ENCODE measurements at regions not wholly inside any gene's neighbourhood (a gene's known extent, or its start where the extent isn't known, plus 50 kb on each side); places are given as distances from the start of the nearest gene placed in this dataset.

DNA sequence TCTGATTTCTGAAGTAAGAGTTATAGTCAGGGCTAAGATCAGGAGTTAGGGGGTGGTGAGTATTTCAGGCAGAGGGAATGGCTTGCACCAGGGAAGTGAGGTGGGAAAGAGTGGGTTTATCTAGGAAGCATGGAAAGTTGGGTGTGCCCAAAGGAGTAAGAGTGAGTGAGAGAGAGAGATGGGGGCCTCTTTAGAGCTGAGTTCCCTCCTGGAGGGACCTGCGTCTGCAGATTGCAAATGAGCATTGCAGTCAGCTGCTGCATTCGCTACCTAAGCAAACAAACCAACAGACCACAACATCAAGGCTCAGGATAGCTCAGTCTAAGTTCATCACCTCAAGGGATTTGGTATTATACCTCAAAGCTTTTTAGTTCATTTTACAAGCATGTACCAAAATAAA lies 405.8 kb downstream of the FGF9 start:
- Histone ChIP-seq H3K4me1 (ENCODE audit: control insufficient read depth in 1 of 2, insufficient read depth in 1 of 2, low read depth in 1 of 2, low read length in 1 of 2) (no peaks in the 10 kb centered on the region), H3K36me3 (no peaks in the 10 kb centered on the region), H3K27me3 (no peaks in the 10 kb centered on the region), H3K4me3 (ENCODE audit: low read depth in 1 of 2, low read length in 1 of 2) (no peak overlapping the region), H3K9me3 (no peaks in the 10 kb centered on the region), H3K27ac (no peak overlapping the region)
- TF ChIP-seq, protein P1, sequence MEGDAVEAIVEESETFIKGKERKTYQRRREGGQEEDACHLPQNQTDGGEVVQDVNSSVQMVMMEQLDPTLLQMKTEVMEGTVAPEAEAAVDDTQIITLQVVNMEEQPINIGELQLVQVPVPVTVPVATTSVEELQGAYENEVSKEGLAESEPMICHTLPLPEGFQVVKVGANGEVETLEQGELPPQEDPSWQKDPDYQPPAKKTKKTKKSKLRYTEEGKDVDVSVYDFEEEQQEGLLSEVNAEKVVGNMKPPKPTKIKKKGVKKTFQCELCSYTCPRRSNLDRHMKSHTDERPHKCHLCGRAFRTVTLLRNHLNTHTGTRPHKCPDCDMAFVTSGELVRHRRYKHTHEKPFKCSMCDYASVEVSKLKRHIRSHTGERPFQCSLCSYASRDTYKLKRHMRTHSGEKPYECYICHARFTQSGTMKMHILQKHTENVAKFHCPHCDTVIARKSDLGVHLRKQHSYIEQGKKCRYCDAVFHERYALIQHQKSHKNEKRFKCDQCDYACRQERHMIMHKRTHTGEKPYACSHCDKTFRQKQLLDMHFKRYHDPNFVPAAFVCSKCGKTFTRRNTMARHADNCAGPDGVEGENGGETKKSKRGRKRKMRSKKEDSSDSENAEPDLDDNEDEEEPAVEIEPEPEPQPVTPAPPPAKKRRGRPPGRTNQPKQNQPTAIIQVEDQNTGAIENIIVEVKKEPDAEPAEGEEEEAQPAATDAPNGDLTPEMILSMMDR (IDR thresholded peaks at IDR 0.05): no peak

DNA sequence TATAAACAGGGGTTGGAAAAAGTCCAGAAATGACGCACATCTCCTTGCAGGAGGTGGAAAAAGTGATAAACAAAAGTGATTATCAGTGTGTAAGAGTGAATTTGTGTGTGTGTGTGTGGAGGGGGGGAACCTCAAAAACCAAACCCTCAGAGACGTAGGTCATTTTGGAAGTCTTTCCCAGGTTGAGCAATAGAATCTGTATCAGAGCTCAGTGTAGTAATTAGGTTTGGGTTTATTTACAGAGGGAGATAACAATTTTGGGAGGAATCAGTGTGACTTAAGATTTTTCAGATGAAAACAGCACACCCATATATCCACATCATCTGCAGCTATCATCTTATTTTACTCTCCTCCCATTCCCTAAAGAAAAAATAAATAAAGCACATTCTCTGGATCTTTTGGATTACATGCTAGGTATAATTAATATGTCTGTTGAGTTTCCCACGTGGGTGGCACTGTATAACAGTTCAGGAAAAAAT lies 406.4 kb downstream of the FGF9 start:
- Histone ChIP-seq H3K27me3 (no peaks in the 10 kb centered on the region), H3K4me1 (ENCODE audit: control insufficient read depth in 1 of 2, insufficient read depth in 1 of 2, low read depth in 1 of 2, low read length in 1 of 2) (no peaks in the 10 kb centered on the region), H3K9me3 (no peaks in the 10 kb centered on the region), H3K4me3 (ENCODE audit: low read depth in 1 of 2, low read length in 1 of 2) (no peak overlapping the region), H3K36me3 (no peaks in the 10 kb centered on the region), H3K27ac (no peak overlapping the region)
- TF ChIP-seq, protein P1 (IDR thresholded peaks at IDR 0.05): no peak

DNA sequence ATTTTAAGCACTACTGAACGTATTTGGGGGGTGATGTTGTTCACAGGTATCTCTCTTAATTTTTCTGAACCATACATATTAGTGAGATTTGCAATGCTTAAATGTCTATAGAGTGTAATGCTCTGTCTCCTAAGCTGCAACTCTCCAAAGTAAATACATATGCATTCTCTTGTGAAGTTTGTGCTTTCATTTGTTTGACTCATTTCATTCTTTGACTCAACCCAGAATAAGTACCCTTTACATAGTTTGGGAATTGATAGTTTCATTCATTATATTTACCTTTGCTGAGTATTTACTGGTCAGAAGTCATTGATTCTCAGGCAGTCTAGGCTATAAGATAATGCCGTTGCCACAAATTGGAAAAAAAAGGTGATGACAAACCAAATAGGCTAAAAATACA lies 406.9 kb downstream of the FGF9 start:
- H3K9me3 ChIP-seq: no peaks in the 10 kb centered on the region
- no peaks in the 10 kb centered on the region for H3K27me3 ChIP-seq
- H3K36me3 ChIP-seq: no peaks in the 10 kb centered on the region
- TF ChIP-seq, protein P1 (IDR thresholded peaks at IDR 0.05): no peak
- no peak overlapping the region for H3K27ac ChIP-seq
- H3K4me3 ChIP-seq (ENCODE audit: low read depth in 1 of 2, low read length in 1 of 2): no peak overlapping the region
- H3K4me1 ChIP-seq (ENCODE audit: control insufficient read depth in 1 of 2, insufficient read depth in 1 of 2, low read depth in 1 of 2, low read length in 1 of 2): no peaks in the 10 kb centered on the region

DNA sequence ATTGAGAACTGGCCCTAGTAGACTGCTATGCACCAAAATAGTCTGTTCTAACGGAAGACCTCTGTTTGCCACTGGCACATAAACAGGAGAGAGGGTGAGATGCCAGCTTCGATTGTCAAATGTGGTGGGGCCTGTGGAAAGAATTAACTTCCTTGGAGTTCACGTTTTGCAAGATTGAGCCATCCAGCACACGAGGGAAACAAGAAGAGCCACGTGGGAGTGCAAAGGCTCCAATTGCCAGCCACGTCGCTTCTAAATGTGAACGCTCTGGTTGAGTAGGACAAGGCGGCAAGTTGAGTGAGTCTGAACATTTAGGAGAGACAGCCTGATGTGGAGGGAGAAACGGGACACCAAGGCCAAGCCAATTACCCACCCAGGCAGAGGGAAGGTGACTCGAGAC lies 409.1 kb downstream of the FGF9 start:
- no peaks in the 10 kb centered on the region for H3K36me3 ChIP-seq
- no peak overlapping the region for H3K4me3 ChIP-seq (ENCODE audit: low read depth in 1 of 2, low read length in 1 of 2)
- no peaks in the 10 kb centered on the region for H3K27me3 ChIP-seq
- H3K4me1 ChIP-seq (ENCODE audit: control insufficient read depth in 1 of 2, insufficient read depth in 1 of 2, low read depth in 1 of 2, low read length in 1 of 2): no peaks in the 10 kb centered on the region
- TF ChIP-seq, protein P1 (IDR thresholded peaks at IDR 0.05): no peak
- H3K27ac ChIP-seq: no peak overlapping the region
- H3K9me3 ChIP-seq: no peaks in the 10 kb centered on the region

DNA sequence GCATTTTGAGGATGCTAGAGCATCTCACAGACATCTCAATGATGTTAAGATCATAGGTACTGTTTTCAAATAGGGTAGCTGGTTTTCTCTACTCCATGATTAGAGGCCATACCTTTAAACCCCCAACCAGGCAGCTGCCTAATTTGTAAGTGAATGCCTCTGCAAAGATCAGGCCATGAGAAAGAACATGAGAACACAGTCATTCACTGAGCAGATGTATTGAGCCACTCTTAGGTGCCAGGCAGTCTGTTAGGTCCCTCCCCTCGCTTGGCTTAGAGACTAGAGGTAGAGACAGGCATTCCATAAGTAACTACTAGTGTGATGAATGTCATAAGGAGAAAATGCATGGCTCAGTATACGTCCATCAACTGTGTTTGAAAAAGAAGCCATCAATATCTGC lies 410.0 kb downstream of the FGF9 start:
- H3K27ac ChIP-seq: no peak overlapping the region
- H3K27me3 ChIP-seq: no peaks in the 10 kb centered on the region
- H3K36me3 ChIP-seq: no peaks in the 10 kb centered on the region
- no peaks in the 10 kb centered on the region for H3K4me1 ChIP-seq (ENCODE audit: control insufficient read depth in 1 of 2, insufficient read depth in 1 of 2, low read depth in 1 of 2, low read length in 1 of 2)
- no peaks in the 10 kb centered on the region for H3K9me3 ChIP-seq
- no peak overlapping the region for H3K4me3 ChIP-seq (ENCODE audit: low read depth in 1 of 2, low read length in 1 of 2)
- TF ChIP-seq, protein P1 (IDR thresholded peaks at IDR 0.05): no peak

DNA sequence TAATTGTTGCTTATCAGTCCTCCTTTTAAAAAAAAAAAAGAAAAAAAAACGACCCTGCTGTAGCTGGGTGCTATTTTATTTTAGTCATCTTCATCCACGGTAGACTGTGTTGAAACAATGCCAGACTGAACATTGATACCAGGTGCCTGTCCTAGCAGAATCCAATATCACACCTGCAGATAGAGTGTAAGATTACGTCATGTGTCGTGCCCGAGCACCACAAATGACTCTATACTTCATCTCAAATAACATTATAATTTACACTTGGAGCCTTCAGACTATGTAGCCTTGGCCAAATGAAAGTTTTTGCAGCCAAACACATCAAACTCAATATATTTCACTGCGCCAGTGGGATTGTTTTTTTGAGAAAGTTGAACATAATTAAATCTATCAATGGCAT lies 410.6 kb downstream of the FGF9 start:
- H3K36me3 ChIP-seq: no peaks in the 10 kb centered on the region
- H3K4me3 ChIP-seq (ENCODE audit: low read depth in 1 of 2, low read length in 1 of 2): no peak overlapping the region
- H3K4me1 ChIP-seq (ENCODE audit: control insufficient read depth in 1 of 2, insufficient read depth in 1 of 2, low read depth in 1 of 2, low read length in 1 of 2): no peaks in the 10 kb centered on the region
- no peaks in the 10 kb centered on the region for H3K9me3 ChIP-seq
- no peak overlapping the region for H3K27ac ChIP-seq
- TF ChIP-seq, protein P1 (IDR thresholded peaks at IDR 0.05): no peak
- H3K27me3 ChIP-seq: no peaks in the 10 kb centered on the region
